ENCODE measurements at regions not wholly inside any gene's neighbourhood (a gene's known extent, or its start where the extent isn't known, plus 50 kb on each side); places are given as distances from the start of the nearest gene placed in this dataset.

DNA sequence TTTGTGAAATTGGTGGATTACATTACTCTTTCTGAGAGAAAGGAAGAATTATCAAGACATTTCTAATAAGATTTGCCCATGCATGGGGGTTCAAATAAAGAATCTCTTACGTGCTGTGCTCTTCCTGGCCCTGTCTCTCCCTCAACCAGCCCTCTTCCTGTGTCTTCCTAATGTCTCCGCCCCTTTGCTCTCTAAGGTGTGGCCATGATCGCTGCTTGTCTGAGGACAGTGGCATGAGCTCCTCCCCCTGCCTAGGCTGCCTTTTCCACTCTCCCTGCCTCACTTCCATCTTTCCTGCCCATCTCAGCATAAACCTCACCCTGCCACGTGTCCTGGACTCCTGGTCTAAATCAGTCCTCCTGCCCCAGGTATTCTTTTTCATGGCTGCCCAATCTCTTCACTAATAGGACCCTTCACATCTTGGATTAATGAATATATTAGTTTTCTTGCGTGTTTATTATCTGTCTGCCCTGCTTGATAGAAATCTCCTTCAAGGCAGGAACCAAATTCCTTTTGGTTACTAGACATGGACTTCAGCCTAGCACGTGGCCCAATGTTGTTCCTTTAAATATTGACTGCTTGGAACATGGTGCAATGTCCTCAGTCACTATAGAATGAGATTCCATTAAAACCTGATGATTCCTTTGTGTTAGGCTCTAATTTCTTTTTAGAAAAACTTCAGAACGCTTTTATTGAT is 122.3 kb downstream of the MTRR start:
- intact Hi-C loops (cut with DNase I; ENCODE audit: low total_unique reads) = no loop called here
- no peaks in the 10 kb centered on the region for H3K9me3 ChIP-seq
- H3K27ac ChIP-seq = no peak overlapping the region
- no peaks in the 10 kb centered on the region for H3K4me1 ChIP-seq
- H3K4me3 ChIP-seq = no peak overlapping the region
- 73 to 80% methylated on average over 7 of the region's 7 CpGs for WGBS, 2 donors
- TF ChIP-seq POLR2A (IDR thresholded peaks at IDR 0.05) = no peak
- TF ChIP-seq, protein P1, sequence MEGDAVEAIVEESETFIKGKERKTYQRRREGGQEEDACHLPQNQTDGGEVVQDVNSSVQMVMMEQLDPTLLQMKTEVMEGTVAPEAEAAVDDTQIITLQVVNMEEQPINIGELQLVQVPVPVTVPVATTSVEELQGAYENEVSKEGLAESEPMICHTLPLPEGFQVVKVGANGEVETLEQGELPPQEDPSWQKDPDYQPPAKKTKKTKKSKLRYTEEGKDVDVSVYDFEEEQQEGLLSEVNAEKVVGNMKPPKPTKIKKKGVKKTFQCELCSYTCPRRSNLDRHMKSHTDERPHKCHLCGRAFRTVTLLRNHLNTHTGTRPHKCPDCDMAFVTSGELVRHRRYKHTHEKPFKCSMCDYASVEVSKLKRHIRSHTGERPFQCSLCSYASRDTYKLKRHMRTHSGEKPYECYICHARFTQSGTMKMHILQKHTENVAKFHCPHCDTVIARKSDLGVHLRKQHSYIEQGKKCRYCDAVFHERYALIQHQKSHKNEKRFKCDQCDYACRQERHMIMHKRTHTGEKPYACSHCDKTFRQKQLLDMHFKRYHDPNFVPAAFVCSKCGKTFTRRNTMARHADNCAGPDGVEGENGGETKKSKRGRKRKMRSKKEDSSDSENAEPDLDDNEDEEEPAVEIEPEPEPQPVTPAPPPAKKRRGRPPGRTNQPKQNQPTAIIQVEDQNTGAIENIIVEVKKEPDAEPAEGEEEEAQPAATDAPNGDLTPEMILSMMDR (IDR thresholded peaks at IDR 0.05) = no peak
- no peak for DNase-seq
- H3K36me3 ChIP-seq (ENCODE audit: low read depth, missing control alignments) = no peaks in the 10 kb centered on the region
- no peaks in the 10 kb centered on the region for H3K27me3 ChIP-seq

DNA sequence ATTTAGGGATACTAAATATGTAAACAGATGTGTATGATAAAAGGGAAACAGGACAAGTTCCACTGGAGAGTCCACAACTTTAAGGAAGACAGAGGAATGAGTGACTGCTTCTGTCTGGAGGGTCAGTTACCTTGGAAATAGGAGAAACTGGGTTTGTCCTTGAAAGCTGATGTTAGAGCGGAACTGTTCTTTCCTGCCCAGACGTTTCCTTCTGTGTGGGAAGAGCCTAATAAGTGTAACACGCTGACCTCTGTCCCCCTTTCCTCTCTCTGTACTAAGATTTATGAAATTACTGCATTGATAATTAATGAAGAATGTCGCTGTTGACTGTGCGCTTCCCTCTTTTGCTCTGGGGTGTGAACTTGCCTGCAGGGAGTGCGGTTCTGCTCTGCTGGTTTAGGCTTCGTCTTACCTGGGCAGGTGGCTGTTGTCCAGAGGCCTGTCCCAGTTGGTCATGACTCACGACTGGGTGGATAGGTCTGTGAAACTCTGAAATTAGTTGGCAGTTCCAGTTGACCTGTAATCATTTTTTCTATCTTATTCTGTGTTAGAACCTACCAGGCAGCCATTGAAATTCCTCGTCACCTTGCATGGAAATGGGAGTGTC is 126.8 kb downstream of the MTRR start:
- H3K36me3 ChIP-seq (ENCODE audit: low read depth, missing control alignments) = no peaks in the 10 kb centered on the region
- H3K4me1 ChIP-seq = no peaks in the 10 kb centered on the region
- no peak overlapping the region for H3K4me3 ChIP-seq
- intact Hi-C loops (cut with DNase I; ENCODE audit: low total_unique reads) = no loop called here
- 58 to 64% methylated on average over 8 to 9 of the region's 9 CpGs for WGBS, 2 donors
- no peak overlapping the region for H3K27ac ChIP-seq
- TF ChIP-seq POLR2A (IDR thresholded peaks at IDR 0.05) = no peak
- TF ChIP-seq, protein P1 (IDR thresholded peaks at IDR 0.05) = no peak
- DNase-seq = no peak
- H3K27me3 ChIP-seq = no peaks in the 10 kb centered on the region
- no peaks in the 10 kb centered on the region for H3K9me3 ChIP-seq

DNA sequence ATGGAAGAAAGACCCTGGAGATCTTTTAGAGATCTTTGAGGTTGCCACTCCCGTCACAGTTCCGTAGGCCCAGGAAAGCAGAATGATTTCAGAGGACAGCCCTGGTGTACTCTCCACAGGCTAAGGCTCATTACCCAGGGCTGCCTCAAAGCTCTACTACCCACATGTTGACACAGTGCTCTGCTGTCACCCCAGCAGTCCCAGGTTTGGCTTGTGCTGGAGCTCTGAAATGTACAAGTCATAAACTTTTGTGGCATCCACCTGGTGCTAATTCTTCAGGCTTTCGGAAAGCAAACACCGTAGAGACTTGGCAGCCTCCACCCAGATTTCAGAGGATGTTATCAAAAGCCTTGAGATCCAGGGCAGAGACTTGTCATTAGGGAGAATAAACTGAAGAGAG is 136.5 kb downstream of the MTRR start:
- intact Hi-C loops (cut with DNase I; ENCODE audit: low total_unique reads) = no loop called here
- WGBS, 2 donors = 97 to 98% methylated on average over 4 of the region's 4 CpGs
- H3K27ac ChIP-seq = no peak overlapping the region

DNA sequence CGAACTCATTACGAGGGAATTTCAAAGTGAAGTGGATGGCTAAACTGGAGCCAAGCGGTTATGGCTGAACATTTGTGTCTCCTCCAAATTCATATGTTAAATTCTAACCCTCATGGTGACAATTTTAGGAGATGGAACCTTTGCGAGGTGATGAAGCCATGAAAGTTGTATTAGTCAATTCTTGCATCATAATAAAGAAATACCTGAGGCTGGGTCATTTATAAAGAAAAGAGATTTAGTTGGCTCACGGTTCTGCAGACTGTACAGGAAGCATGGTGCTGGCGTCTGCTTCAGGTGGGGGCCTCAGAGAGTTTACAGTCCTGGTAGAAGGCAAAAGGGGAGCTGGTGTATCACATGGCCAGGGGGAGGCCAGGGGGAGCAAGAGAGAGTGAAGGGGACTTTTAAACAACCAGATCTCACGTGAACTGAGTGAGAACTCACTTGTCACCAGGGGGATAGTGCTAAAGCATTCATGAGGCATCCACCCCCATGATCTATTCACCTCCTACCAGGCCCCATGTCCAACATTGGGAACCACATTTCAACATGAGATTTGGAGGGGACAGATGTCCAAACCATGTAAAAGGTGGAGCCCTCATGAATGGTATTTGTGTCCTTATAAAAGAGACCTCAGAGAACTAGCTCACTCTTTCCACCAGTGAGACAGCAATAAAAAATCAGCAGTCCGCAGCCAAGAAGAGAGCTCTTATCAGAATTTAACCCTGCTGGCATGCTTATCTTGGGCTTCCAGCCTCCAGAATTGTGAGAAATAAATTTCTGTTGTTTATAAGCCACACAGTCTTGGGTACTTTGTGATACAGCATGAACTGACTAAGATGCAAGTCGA is 143.4 kb downstream of the MTRR start:
- TF ChIP-seq, protein P1 (IDR thresholded peaks at IDR 0.05) = no peak
- no peak for TF ChIP-seq POLR2A (IDR thresholded peaks at IDR 0.05)
- H3K9me3 ChIP-seq = no peaks in the 10 kb centered on the region
- no peaks in the 10 kb centered on the region for H3K27me3 ChIP-seq
- WGBS, 2 donors = 66 to 70% methylated on average over 9 of the region's 9 CpGs
- DNase-seq = no peak
- H3K36me3 ChIP-seq (ENCODE audit: low read depth, missing control alignments) = no peaks in the 10 kb centered on the region
- intact Hi-C loops (cut with DNase I; ENCODE audit: low total_unique reads) = no loop called here
- H3K27ac ChIP-seq = no peak overlapping the region
- no peak overlapping the region for H3K4me3 ChIP-seq
- H3K4me1 ChIP-seq = no peaks in the 10 kb centered on the region

More for the DNA sequence above, 136.5 kb downstream of the MTRR start:
- H3K27me3 ChIP-seq = no peaks in the 10 kb centered on the region
- H3K4me1 ChIP-seq = no peaks in the 10 kb centered on the region
- H3K9me3 ChIP-seq = no peaks in the 10 kb centered on the region
- DNase-seq = no peak
- no peak for TF ChIP-seq POLR2A (IDR thresholded peaks at IDR 0.05)
- TF ChIP-seq, protein P1 (IDR thresholded peaks at IDR 0.05) = no peak
- no peak overlapping the region for H3K4me3 ChIP-seq
- no peaks in the 10 kb centered on the region for H3K36me3 ChIP-seq (ENCODE audit: low read depth, missing control alignments)
